ENCODE measurements at regions not wholly inside any gene's neighbourhood (a gene's known extent, or its start where the extent isn't known, plus 50 kb on each side); places are given as distances from the start of the nearest gene placed in this dataset.

- TF ChIP-seq CTCF (IDR thresholded peaks at IDR 0.05) (no peak), EP300 (IDR thresholded peaks at IDR 0.05) (no peak), POLR2A (IDR thresholded peaks at IDR 0.05) (no peak), POLR2AphosphoS5 (IDR thresholded peaks at IDR 0.05) (no peak)
Measured at GRCh38 chr9:73565833-73566465, 414.3 kb downstream of the ANXA1 start.

Data from upper lobe of left lung (tissue), 4 donors.